SJSA1 (cell line): ENCODE measurements at regions not wholly inside any gene's neighbourhood (a gene's known extent, or its start where the extent isn't known, plus 50 kb on each side); places are given as distances from the start of the nearest gene placed in this dataset.
"Not testable (repeated sequence)": the region's sequence is repeated elsewhere in the genome, so short reads cannot be mapped to it uniquely, and the experiment has no call there.

Experiments used
- DNase-seq, 2 experiments: peaks; one replicate each; pipeline ENCODE4 v3.0.0-alpha.2; 2015 to 2020; ENCODE audit warnings: low spot score in 2 of 2, low read depth in 1 of 2
- H3K27ac ChIP-seq: fragments of 250-450 bp; sonication (Bioruptor Pico); 2 replicates; pipeline ENCODE4 v1.5.1; 2020; ENCODE audit warnings: mild to moderate bottlenecking, moderate library complexity
- H3K27me3 ChIP-seq: fragments of 250-450 bp; sonication (Bioruptor Pico); replicated peaks from 2 replicates; pipeline ENCODE4 v1.5.1; 2020; ENCODE audit warnings: mild to moderate bottlenecking, moderate library complexity
- H3K36me3 ChIP-seq: fragments of 250-450 bp; sonication (Bioruptor Pico); 2 replicates; pipeline ENCODE4 v1.5.1; 2020; ENCODE audit warnings: mild to moderate bottlenecking
- H3K4me1 ChIP-seq: fragments of 250-450 bp; sonication (Bioruptor Pico); replicated peaks from 2 replicates; pipeline ENCODE4 v1.6.1; 2021; ENCODE audit warnings: mild to moderate bottlenecking
- H3K4me3 ChIP-seq: fragments of 250-450 bp; sonication (Bioruptor Pico); 2 replicates; pipeline ENCODE4 v1.5.1; 2020; ENCODE audit warnings: mild to moderate bottlenecking
- H3K9me3 ChIP-seq: fragments of 250-450 bp; sonication (Bioruptor Pico); replicated peaks from 2 replicates; pipeline ENCODE4 v1.5.1; 2020; ENCODE audit warnings: mild to moderate bottlenecking

DNA sequence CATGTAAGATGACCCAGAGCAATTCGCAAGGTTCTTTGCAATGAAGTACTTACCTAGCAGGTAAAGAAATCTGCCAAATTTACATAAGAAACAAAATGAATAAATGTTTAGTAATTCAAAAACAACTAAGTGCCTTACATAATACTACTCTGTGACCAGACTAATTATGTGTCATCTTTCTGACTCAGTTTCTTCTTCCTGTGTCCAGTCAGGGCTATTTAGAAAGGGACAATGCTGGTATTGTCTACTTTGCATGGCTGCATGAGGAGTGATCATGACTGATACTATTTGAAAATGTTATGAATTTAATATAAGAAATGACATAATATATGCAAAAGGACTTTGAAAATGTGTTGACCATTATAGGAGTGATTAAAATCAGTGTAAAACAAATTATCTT, 210.0 kb downstream of the TMEM161B start:
- no peak for DNase-seq
- H3K27me3 ChIP-seq: no peaks in the 10 kb centered on the region
- H3K9me3 ChIP-seq: no peaks in the 10 kb centered on the region
- H3K4me1 ChIP-seq: no peaks in the 10 kb centered on the region
- H3K27ac ChIP-seq: no peak overlapping the region
- no peaks in the 10 kb centered on the region for H3K36me3 ChIP-seq
- no peak overlapping the region for H3K4me3 ChIP-seq

DNA sequence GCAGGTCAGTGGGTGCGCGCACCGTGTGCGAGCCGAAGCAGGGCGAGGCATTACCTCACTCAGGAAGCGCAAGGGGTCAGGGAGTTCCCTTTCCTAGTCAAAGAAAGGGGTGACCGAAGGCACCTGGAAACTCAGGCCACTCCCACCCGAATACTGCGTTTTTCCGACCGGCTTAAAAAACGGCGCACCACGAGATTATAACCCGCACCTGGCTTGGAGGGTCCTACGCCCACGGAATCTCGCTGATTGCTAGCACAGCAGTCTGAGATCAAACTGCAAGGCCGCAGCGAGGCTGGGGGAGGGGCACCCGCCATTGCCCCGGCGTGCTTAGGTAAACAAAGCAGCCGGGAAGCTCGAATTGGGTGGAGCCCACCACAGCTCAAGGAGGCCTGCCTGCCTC, 216.2 kb downstream of the TMEM161B start:
- not testable (repeated sequence) for H3K4me1 ChIP-seq, H3K4me3 ChIP-seq, H3K27me3 ChIP-seq, DNase-seq, H3K27ac ChIP-seq, H3K9me3 ChIP-seq, H3K36me3 ChIP-seq

DNA sequence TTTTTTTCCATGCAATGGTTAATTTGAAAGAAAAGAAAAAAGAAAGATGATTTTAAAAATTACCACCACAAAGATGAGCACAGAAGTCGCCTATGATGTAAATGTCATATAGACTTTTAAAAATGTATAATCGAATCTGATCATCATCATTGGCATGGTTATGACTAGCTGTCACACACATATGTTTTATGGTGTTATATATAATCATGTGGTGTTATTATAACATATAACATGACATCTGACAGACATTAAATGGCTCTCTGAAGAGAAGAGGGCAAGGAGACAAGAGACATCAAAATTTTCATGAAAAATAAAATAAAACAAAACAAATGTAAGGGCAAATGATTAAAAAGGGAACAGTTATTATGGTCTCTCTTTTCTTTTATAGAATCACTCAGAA, 217.5 kb downstream of the TMEM161B start:
- DNase-seq: no peak
- Histone ChIP-seq H3K4me1 (no peaks in the 10 kb centered on the region), H3K36me3 (no peaks in the 10 kb centered on the region), H3K27ac (no peak overlapping the region), H3K4me3 (no peak overlapping the region), H3K9me3 (no peaks in the 10 kb centered on the region), H3K27me3 (no peaks in the 10 kb centered on the region)

DNA sequence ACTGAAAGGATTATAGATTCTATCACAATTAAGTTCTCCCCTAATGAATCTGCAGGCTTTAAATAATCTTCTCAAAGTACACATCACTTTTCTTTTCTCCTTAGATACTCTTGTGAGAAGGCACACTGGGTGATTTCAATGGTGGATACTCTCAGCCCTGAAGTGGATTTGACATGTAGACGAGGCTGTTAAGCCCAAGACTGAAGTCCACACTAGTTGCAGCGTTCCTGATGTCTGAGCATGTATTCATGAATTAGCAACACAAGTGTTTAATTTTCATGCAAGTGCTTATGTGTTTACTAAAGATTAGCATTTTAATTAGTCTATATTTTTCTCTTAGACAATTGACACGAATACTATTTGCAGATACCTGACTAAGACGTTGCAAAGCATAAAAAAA, 218.9 kb downstream of the TMEM161B start:
- Histone ChIP-seq H3K36me3 (no peaks in the 10 kb centered on the region), H3K27ac (no peak overlapping the region), H3K27me3 (no peaks in the 10 kb centered on the region), H3K4me3 (no peak overlapping the region), H3K4me1 (no peaks in the 10 kb centered on the region), H3K9me3 (no peaks in the 10 kb centered on the region)
- no peak for DNase-seq

DNA sequence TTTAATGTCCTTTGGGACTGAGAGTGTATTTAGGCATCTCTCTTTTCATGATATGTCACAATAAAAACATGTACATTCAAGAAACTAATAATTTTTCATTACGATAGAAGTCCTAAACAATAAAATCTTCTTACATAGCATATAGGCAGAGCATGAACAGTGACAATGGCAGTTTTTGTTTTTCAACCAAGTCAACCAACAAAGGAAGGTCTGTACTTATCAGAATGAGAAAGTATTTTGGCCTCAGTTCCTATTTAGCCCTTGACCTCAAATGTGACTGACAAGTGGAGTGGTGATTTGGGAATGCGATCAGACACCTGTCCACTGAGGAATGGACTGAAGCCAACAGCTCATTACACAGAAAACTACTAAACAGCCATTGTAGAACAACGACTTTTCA, 219.5 kb downstream of the TMEM161B start:
- Histone ChIP-seq H3K9me3 (no peaks in the 10 kb centered on the region), H3K27ac (no peak overlapping the region), H3K4me1 (no peaks in the 10 kb centered on the region), H3K36me3 (no peaks in the 10 kb centered on the region), H3K27me3 (no peaks in the 10 kb centered on the region), H3K4me3 (no peak overlapping the region)
- no peak for DNase-seq

DNA sequence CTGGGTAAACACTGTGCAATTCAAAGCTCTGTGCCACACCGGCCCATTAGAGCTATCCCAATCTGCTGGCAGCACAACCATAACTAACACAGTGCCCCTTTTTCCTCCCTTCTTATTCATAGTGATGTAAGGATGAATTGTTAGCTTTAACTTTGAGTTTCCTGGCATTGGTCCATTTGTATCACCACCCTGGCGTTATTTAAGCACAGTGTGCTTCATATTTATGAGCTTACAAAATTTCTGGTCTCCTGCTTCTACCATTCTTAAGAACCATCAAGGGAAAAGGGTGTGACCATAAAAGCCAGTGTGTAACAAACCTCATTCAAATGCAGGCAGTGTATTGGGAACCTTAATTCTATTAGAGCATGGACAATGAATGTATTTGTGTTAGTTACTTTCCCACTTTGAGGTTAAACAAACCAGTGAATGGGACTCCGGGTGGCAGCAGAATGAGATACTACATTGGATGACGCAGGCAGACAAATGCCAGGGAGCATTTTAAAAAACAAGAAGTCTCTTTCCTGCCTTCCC, 222.6 kb downstream of the TMEM161B start:
- no peak for DNase-seq
- H3K27ac ChIP-seq: no peak overlapping the region
- H3K9me3 ChIP-seq: no peaks in the 10 kb centered on the region
- no peaks in the 10 kb centered on the region for H3K36me3 ChIP-seq
- no peaks in the 10 kb centered on the region for H3K4me1 ChIP-seq
- H3K27me3 ChIP-seq: no peaks in the 10 kb centered on the region
- H3K4me3 ChIP-seq: no peak overlapping the region

DNA sequence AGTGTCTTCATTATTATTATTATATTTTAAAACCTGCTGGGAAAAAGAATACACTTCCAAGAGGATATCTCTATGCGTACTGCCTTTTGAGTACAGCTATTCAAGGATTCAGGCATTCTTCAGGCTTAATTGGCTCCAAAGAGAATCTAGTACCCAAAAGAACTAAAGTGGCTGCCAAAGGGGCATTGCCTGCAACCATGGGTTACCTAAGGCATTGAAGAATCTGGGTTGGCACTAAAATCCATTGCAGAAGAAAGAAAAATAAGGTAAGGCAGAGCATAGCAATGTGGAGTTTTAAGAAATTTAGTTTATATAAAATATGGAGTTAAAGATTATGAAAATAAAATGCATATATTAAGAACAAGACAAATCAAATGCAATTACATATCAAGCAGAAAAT, 223.5 kb downstream of the TMEM161B start:
- Histone ChIP-seq H3K4me3 (no peak overlapping the region), H3K27ac (no peak overlapping the region), H3K27me3 (no peaks in the 10 kb centered on the region), H3K4me1 (no peaks in the 10 kb centered on the region), H3K36me3 (no peaks in the 10 kb centered on the region), H3K9me3 (no peaks in the 10 kb centered on the region)
- DNase-seq: no peak

DNA sequence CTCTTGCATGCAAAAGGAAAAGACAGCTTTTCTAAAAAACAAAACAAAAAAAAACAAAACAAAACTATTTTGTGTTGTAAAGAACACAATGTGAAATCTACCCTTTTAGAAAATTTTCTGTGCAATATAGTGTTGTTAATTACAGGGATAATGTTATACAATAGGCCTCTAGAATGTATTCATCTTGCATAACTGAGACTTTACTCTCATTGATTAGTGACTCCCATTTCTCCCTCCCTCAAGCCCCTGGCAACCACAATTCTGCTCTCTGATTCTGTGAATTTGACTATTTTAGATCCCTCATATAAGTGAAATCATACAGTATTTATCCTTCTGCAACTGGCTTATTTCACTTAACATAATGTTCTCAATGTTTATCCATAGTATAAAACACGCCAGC, 234.1 kb downstream of the TMEM161B start:
- DNase-seq: no peak
- no peaks in the 10 kb centered on the region for H3K36me3 ChIP-seq
- no peak overlapping the region for H3K4me3 ChIP-seq
- H3K9me3 ChIP-seq: no peaks in the 10 kb centered on the region
- no peaks in the 10 kb centered on the region for H3K4me1 ChIP-seq
- H3K27me3 ChIP-seq: no peaks in the 10 kb centered on the region
- H3K27ac ChIP-seq: no peak overlapping the region

DNA sequence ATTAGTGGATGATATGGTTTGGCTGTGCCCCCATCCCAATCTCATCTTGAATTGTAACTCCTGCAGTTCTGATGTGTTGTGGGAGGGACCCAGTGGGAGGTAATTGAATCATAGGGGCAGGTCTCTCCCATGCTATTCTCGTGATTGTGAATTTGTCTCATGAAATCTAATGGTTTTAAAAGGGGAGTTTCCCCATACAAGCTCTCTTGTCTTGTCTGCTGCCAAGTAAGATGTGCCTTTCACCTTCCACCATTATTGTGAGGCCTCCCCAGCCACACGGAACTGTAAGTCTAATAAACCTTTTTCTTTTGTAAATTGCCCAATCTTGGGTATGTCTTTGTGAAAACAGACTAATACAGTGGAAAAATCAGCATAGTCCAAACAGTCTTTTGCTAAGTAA, 235.5 kb downstream of the TMEM161B start:
- Histone ChIP-seq H3K27ac (no peak overlapping the region), H3K4me1 (no peaks in the 10 kb centered on the region), H3K36me3 (no peaks in the 10 kb centered on the region), H3K27me3 (no peaks in the 10 kb centered on the region), H3K9me3 (no peaks in the 10 kb centered on the region), H3K4me3 (no peak overlapping the region)
- DNase-seq: no peak

DNA sequence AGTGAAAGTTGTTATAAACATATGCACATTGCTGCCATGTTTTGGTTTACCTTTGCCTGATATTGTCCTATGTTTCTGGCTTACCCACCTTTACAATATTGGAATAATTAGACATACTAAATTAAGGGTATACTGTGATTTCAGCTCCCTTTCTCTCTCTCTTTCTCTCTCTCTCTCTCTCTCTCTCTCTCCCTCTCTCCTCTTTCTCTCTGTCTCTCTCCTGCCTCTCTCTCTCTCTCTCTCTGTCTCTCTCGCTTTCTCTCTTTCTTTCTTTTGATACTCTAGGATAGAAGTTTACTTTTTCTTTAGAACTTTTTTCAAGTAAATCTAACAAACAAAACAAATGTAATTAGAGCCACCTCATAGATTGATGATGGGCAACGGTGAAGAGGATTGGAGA, 239.6 kb downstream of the TMEM161B start:
- Histone ChIP-seq H3K27ac (no peak overlapping the region), H3K4me3 (no peak overlapping the region), H3K9me3 (no peaks in the 10 kb centered on the region), H3K36me3 (no peaks in the 10 kb centered on the region), H3K4me1 (no peaks in the 10 kb centered on the region), H3K27me3 (no peaks in the 10 kb centered on the region)
- DNase-seq: no peak

DNA sequence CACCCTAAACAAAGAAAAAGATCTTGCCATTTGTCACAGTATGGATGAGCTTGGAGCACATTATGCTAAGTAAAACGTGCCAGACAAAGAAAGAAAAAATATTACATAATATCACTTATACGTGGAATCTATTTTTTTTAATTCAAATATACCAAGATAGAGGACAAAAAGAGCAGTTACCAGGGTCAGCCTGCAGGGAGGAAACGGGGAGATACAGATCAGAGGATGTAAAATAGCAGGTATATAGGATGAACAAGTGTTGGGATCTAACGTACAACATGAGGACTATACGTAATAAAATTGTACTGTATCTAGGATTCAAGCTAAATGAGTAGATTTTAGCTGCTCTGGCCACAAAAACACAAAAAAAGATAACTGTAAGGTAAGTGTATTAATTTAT, 247.5 kb downstream of the TMEM161B start:
- no peaks in the 10 kb centered on the region for H3K36me3 ChIP-seq
- no peak overlapping the region for H3K27ac ChIP-seq
- H3K4me3 ChIP-seq: no peak overlapping the region
- DNase-seq: no peak
- H3K27me3 ChIP-seq: no peaks in the 10 kb centered on the region
- H3K9me3 ChIP-seq: no peaks in the 10 kb centered on the region
- H3K4me1 ChIP-seq: no peaks in the 10 kb centered on the region

DNA sequence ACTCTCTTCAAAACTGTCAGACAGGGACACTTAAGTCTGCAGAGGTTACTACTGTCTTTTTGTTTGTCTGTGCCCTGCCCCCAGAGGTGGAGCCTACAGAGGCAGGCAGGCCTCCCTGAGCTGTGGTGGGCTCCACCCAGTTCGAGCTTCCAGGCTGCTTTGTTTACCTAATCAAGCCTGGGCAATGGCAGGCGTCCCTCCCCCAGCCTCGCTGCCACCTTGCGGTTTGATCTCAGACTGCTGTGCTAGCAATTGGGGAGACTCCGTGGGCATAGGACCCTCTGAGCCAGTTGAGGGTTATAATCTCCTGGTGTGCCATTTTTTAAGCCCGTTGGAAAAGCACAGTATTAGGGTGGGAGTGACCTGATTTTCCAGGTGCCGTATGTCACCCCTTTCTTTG, 253.7 kb downstream of the TMEM161B start:
- H3K9me3 ChIP-seq, H3K4me1 ChIP-seq, H3K36me3 ChIP-seq, H3K4me3 ChIP-seq, H3K27ac ChIP-seq, DNase-seq, H3K27me3 ChIP-seq: not testable (repeated sequence)

DNA sequence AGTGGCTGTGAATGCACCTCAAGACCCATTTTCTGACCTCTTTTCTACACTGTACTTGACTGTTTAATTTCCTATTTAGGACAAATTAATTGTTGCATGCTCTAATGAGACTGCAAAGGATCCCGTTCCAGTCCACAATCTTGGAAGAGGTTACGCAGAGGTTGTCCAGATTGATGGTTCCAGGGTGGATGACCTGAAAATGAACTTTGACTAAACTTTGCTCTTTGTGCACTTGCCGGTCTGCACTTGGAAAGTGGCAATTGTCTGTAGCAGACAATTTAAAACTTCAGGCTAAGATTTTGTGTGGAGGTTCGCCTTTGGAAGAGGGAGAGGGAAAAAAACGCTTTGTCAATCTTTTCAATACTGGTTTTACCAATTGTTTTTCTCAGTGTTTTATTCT, 267.8 kb downstream of the TMEM161B start:
- Histone ChIP-seq H3K27me3 (no peaks in the 10 kb centered on the region), H3K4me3 (no peak overlapping the region), H3K9me3 (no peaks in the 10 kb centered on the region), H3K27ac (no peak overlapping the region), H3K4me1 (no peaks in the 10 kb centered on the region), H3K36me3 (no peaks in the 10 kb centered on the region)
- no peak for DNase-seq

DNA sequence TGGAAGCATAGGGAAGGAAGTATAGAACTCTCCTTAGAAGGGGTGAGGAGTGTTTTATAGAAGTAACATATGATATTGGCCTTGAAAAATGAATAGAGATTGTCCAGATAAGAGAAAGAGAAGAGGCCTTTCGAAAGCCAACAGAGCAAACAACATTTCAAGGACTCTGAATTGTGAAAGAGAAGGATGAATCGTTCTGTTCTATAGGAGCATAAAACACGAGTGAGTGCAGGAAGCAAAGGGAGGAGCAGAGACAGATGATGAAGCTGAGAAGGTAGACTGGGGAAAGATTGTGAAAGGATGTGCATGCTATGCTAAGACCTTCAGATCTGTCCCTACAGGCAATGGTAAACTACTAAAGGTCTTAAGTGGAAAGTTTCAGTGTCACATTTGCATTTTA, 271.0 kb downstream of the TMEM161B start:
- Histone ChIP-seq H3K27me3 (no peaks in the 10 kb centered on the region), H3K9me3 (no peaks in the 10 kb centered on the region), H3K4me3 (no peak overlapping the region), H3K27ac (no peak overlapping the region), H3K36me3 (no peaks in the 10 kb centered on the region), H3K4me1 (no peaks in the 10 kb centered on the region)
- no peak for DNase-seq

DNA sequence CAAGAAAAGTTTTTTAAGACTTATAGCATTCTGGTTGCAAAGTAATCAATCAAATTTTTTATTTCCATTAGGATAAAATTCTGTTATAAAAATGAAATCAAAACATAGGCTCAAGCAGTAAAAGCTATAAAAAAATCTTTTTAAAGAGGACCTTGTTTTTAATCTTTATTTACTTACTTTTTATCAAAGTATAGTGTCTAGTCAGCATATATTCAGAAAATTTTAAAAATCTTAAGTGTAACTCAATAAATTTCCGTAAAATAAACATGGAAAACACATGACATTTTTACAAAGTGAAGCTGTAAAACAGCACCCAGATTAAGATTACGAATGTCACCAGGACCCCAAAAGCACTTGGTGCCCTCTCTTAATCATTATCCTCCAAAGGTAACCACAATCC, 302.4 kb downstream of the TMEM161B start:
- H3K9me3 ChIP-seq: no peaks in the 10 kb centered on the region
- DNase-seq: no peak

More for the DNA sequence above, 302.4 kb downstream of the TMEM161B start:
- no peak overlapping the region for H3K4me3 ChIP-seq
- no peaks in the 10 kb centered on the region for H3K36me3 ChIP-seq
- no peak overlapping the region for H3K27ac ChIP-seq
- no peaks in the 10 kb centered on the region for H3K4me1 ChIP-seq
- no peaks in the 10 kb centered on the region for H3K27me3 ChIP-seq
